GM23338 (cell line): ENCODE measurements at regions not wholly inside any gene's neighbourhood (a gene's known extent, or its start where the extent isn't known, plus 50 kb on each side); places are given as distances from the start of the nearest gene placed in this dataset.

Source experiments
- ATAC-seq: fragments of 200-7000 bp; cut with Tn5 transposase; 3 replicates; pipeline ENCODE4 v1.9.1; 2020
- DNase-seq: peaks from one replicate; pipeline ENCODE4 v3.0.0-alpha.2; 2015; ENCODE audit warnings: low spot score
- H2AFZ ChIP-seq: fragments of 200-600 bp; sonication (generic); 2 replicates; pipeline ENCODE4 v1.8.0; 2016; ENCODE audit warnings: antibody characterized with exemption, mild to moderate bottlenecking, moderate library complexity
- H3F3A ChIP-seq: fragments of 200-600 bp; sonication (generic); replicated peaks from 2 replicates; pipeline ENCODE4 v1.8.0; 2017; ENCODE audit warnings: antibody characterized with exemption, mixed run types, low read depth
- H3K27ac ChIP-seq: fragments of 200-600 bp; sonication (generic); 2 replicates; pipeline ENCODE4 v1.6.1; 2016; ENCODE audit warnings: low read depth
- H3K27me3 ChIP-seq: fragments of 200-600 bp; sonication (generic); 2 replicates; pipeline ENCODE4 v1.8.0; 2016; ENCODE audit warnings: mild to moderate bottlenecking, mixed run types, moderate library complexity; ENCODE audit not compliant: insufficient read depth
- H3K36me3 ChIP-seq: fragments of 200-600 bp; sonication (generic); 2 replicates; pipeline ENCODE4 v1.8.0; 2016; ENCODE audit warnings: mild to moderate bottlenecking; ENCODE audit not compliant: insufficient read depth
- H3K4me1 ChIP-seq: fragments of 200-600 bp; sonication (generic); 2 replicates; pipeline ENCODE4 v1.8.0; 2016; ENCODE audit warnings: mild to moderate bottlenecking, moderate library complexity; ENCODE audit not compliant: insufficient read depth
- H3K4me2 ChIP-seq: fragments of 200-600 bp; sonication (generic); 2 replicates; pipeline ENCODE4 v1.7.1; 2017; ENCODE audit warnings: mixed run types
- H3K4me3 ChIP-seq: fragments of 200-600 bp; sonication (generic); 2 replicates; pipeline ENCODE4 v1.6.1; 2016; ENCODE audit warnings: mixed run types
- H3K79me2 ChIP-seq: fragments of 200-600 bp; sonication (generic); replicated peaks from 2 replicates; pipeline ENCODE4 v1.8.0; 2017; ENCODE audit warnings: mild to moderate bottlenecking; ENCODE audit not compliant: insufficient read depth
- H3K9me2 ChIP-seq: fragments of 200-600 bp; sonication (generic); 2 replicates; pipeline ENCODE4 v1.8.0; 2017; ENCODE audit not compliant: insufficient read depth
- H4K20me1 ChIP-seq: fragments of 200-600 bp; sonication (generic); replicated peaks from 2 replicates; pipeline ENCODE4 v1.8.0; 2017; ENCODE audit warnings: mild to moderate bottlenecking; ENCODE audit not compliant: insufficient read depth
- H3K27ac Mint-ChIP-seq: 2 replicates; pipeline ENCODE4 v1.8.0; 2020; ENCODE audit warnings: inconsistent platforms, mild to moderate bottlenecking, moderate library complexity, mixed read lengths
- H3K27me3 Mint-ChIP-seq: 3 replicates; pipeline ENCODE4 v1.8.0; 2022; ENCODE audit warnings: low read depth, mild to moderate bottlenecking, moderate library complexity, mixed read lengths, inconsistent platforms; ENCODE audit not compliant: insufficient read depth, poor library complexity
- H3K36me3 Mint-ChIP-seq: 3 replicates; pipeline ENCODE4 v1.8.0; 2021; ENCODE audit warnings: low read depth, mild to moderate bottlenecking, inconsistent platforms, moderate library complexity, mixed read lengths
- H3K4me1 Mint-ChIP-seq: 3 replicates; pipeline ENCODE4 v1.8.0; 2020; ENCODE audit warnings: mild to moderate bottlenecking, inconsistent platforms, mixed read lengths
- H3K4me3 Mint-ChIP-seq: 3 replicates; pipeline ENCODE4 v1.8.0; 2021; ENCODE audit warnings: moderate library complexity, mild to moderate bottlenecking, inconsistent platforms, mixed read lengths
- H3K9me3 Mint-ChIP-seq: 3 replicates; pipeline ENCODE4 v1.8.0; 2020; ENCODE audit warnings: moderate library complexity, mild to moderate bottlenecking, inconsistent platforms, mixed read lengths
- CREB1 ChIP-seq: fragments of 250-450 bp; sonication (Bioruptor Pico); IDR thresholded peaks from 2 replicates; pipeline ENCODE4 v1.5.0; 2020; ENCODE audit warnings: low read depth, mild to moderate bottlenecking, moderate library complexity
- EZH2 ChIP-seq: fragments of 200-600 bp; sonication (generic); IDR thresholded peaks from one replicate; pipeline ENCODE4 v1.8.0; 2017; ENCODE audit warnings: antibody characterized with exemption, mild to moderate bottlenecking, low read depth; ENCODE audit not compliant: unreplicated experiment
- EZH2phosphoT487 ChIP-seq: fragments of 200-600 bp; sonication (generic); IDR thresholded peaks from one replicate; pipeline ENCODE4 v1.8.1; 2018; ENCODE audit warnings: antibody characterized with exemption; ENCODE audit not compliant: unreplicated experiment
- JUNB ChIP-seq: IDR thresholded peaks from one replicate; pipeline ENCODE4 v1.6.1; 2016; ENCODE audit warnings: antibody characterized with exemption; ENCODE audit not compliant: unreplicated experiment
- NANOG ChIP-seq: IDR thresholded peaks from 2 replicates; pipeline ENCODE4 v1.6.1; 2016; ENCODE audit warnings: antibody characterized with exemption, borderline replicate concordance
- POLR2AphosphoS5 ChIP-seq: IDR thresholded peaks from 2 replicates; pipeline ENCODE4 v1.6.1; 2016; ENCODE audit warnings: antibody characterized with exemption, low read depth
- STAT1 ChIP-seq: IDR thresholded peaks from one replicate; pipeline ENCODE4 v1.6.1; 2016; ENCODE audit warnings: antibody characterized with exemption; ENCODE audit not compliant: unreplicated experiment
- ZNF114 ChIP-seq: fragments of 250-450 bp; sonication (Bioruptor Pico); IDR thresholded peaks from 2 replicates; pipeline ENCODE4 v1.5.0; 2020; ENCODE audit warnings: mild to moderate bottlenecking, moderate library complexity
- ZNF331 ChIP-seq: fragments of 250-450 bp; sonication (Bioruptor Pico); IDR thresholded peaks from 2 replicates; pipeline ENCODE4 v1.5.0; 2020; ENCODE audit warnings: low read depth, mild to moderate bottlenecking, moderate library complexity
- TF ChIP-seq, protein P1 (sequence below), 2 experiments: fragments of 200-600 bp in 1 of 2; sonication (generic) in 1 of 2; conservative IDR thresholded peaks; 2 replicates each; pipeline versions ENCODE4 v1.5.1 to v1.6.1; 2016 to 2017; ENCODE audit warnings: antibody characterized with exemption in 2 of 2, low read depth in 2 of 2, mild to moderate bottlenecking in 2 of 2, moderate library complexity in 1 of 2
- TF ChIP-seq, protein P2 (sequence below): IDR thresholded peaks from one replicate; pipeline ENCODE4 v1.6.1; 2018; ENCODE audit warnings: antibody characterized with exemption; ENCODE audit not compliant: unreplicated experiment
- TF ChIP-seq, protein P3 (sequence below): IDR thresholded peaks from 2 replicates; pipeline ENCODE4 v1.6.1; 2016; ENCODE audit warnings: antibody characterized with exemption
- TF ChIP-seq, protein P4 (sequence below): fragments of 250-450 bp; sonication (Bioruptor Pico); IDR thresholded peaks from 2 replicates; pipeline ENCODE4 v1.5.0; 2020; ENCODE audit warnings: mild to moderate bottlenecking, moderate library complexity

DNA sequence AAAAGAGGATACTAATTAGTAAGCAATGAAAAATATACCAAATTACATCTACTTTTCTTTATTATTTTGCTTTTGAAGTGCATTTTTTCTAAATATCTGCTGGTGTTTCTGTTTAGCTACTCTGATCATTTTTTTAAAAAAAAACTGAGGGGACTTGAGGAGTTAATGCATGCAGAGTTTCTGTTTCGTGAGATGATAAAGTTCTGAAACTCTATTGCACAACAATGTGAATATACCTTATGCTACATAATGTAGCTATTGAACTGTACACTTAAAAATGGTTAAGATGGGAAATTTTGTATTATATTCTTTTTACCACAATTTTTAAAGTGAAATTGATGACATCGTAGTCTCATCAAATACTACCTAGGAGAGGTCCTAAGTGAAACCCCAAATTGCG lies 288.3 kb upstream of the NR4A3 start (continued):
- TF ChIP-seq CREB1 (CRISPR knock-in tag) (no peak), ZNF331 (CRISPR knock-in tag) (no peak)
- TF ChIP-seq, protein P1, sequence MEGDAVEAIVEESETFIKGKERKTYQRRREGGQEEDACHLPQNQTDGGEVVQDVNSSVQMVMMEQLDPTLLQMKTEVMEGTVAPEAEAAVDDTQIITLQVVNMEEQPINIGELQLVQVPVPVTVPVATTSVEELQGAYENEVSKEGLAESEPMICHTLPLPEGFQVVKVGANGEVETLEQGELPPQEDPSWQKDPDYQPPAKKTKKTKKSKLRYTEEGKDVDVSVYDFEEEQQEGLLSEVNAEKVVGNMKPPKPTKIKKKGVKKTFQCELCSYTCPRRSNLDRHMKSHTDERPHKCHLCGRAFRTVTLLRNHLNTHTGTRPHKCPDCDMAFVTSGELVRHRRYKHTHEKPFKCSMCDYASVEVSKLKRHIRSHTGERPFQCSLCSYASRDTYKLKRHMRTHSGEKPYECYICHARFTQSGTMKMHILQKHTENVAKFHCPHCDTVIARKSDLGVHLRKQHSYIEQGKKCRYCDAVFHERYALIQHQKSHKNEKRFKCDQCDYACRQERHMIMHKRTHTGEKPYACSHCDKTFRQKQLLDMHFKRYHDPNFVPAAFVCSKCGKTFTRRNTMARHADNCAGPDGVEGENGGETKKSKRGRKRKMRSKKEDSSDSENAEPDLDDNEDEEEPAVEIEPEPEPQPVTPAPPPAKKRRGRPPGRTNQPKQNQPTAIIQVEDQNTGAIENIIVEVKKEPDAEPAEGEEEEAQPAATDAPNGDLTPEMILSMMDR (conservative IDR thresholded peaks at IDR 0.05; ENCODE audit: low read depth in 2 of 2), result no peak
- TF ChIP-seq, protein P2, sequence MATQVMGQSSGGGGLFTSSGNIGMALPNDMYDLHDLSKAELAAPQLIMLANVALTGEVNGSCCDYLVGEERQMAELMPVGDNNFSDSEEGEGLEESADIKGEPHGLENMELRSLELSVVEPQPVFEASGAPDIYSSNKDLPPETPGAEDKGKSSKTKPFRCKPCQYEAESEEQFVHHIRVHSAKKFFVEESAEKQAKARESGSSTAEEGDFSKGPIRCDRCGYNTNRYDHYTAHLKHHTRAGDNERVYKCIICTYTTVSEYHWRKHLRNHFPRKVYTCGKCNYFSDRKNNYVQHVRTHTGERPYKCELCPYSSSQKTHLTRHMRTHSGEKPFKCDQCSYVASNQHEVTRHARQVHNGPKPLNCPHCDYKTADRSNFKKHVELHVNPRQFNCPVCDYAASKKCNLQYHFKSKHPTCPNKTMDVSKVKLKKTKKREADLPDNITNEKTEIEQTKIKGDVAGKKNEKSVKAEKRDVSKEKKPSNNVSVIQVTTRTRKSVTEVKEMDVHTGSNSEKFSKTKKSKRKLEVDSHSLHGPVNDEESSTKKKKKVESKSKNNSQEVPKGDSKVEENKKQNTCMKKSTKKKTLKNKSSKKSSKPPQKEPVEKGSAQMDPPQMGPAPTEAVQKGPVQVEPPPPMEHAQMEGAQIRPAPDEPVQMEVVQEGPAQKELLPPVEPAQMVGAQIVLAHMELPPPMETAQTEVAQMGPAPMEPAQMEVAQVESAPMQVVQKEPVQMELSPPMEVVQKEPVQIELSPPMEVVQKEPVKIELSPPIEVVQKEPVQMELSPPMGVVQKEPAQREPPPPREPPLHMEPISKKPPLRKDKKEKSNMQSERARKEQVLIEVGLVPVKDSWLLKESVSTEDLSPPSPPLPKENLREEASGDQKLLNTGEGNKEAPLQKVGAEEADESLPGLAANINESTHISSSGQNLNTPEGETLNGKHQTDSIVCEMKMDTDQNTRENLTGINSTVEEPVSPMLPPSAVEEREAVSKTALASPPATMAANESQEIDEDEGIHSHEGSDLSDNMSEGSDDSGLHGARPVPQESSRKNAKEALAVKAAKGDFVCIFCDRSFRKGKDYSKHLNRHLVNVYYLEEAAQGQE, result no peak

DNA sequence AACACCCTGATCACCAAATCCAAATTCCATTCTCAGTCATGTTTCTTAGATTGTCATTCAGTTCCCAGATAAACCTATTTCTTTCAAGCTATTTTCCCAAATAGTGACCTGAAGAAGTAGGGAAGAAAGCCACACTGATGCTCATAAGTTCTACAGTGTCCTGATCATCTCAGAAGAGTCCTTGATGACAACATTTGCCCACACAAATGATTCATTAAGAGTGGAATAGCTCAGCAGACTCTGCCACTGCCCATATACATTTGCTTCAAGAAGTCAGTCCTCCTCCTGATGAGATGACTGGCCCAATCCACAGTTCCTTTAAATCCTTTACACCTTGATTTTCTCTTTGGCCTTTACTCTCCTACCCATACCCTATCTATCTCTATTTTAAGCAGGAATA lies 283.7 kb upstream of the NR4A3 start:
- no peak overlapping the region for H3K4me2 ChIP-seq
- Mint-ChIP-seq H3K4me1 (no peaks in the 10 kb centered on the region), H3K9me3 (no peaks in the 10 kb centered on the region), H3K27me3 (no peaks in the 10 kb centered on the region), H3K27ac (no peak overlapping the region), H3K36me3 (no peaks in the 10 kb centered on the region), H3K4me3 (no peak overlapping the region)
- H3K27me3 ChIP-seq, result no peaks in the 10 kb centered on the region
- H3F3A ChIP-seq, result no peaks in the 10 kb centered on the region
- H3K79me2 ChIP-seq, result no peaks in the 10 kb centered on the region
- H3K4me1 ChIP-seq, result no peaks in the 10 kb centered on the region
- DNase-seq, result no peak
- H3K36me3 ChIP-seq, result no peaks in the 10 kb centered on the region
- no peak for ATAC-seq
- H2AFZ ChIP-seq, result no peak overlapping the region
- H3K9me2 ChIP-seq, result peaks cover 26% of the 10 kb centered on the region
- no peak overlapping the region for H3K4me3 ChIP-seq
- no peaks in the 10 kb centered on the region for H4K20me1 ChIP-seq
- H3K27ac ChIP-seq, result no peak overlapping the region
- no peak for TF ChIP-seq NANOG
- no peak for TF ChIP-seq POLR2AphosphoS5
- TF ChIP-seq, protein P3, sequence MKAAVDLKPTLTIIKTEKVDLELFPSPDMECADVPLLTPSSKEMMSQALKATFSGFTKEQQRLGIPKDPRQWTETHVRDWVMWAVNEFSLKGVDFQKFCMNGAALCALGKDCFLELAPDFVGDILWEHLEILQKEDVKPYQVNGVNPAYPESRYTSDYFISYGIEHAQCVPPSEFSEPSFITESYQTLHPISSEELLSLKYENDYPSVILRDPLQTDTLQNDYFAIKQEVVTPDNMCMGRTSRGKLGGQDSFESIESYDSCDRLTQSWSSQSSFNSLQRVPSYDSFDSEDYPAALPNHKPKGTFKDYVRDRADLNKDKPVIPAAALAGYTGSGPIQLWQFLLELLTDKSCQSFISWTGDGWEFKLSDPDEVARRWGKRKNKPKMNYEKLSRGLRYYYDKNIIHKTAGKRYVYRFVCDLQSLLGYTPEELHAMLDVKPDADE, result no peak
- no peak for TF ChIP-seq ZNF114 (CRISPR knock-in tag)
- TF ChIP-seq, protein P4, sequence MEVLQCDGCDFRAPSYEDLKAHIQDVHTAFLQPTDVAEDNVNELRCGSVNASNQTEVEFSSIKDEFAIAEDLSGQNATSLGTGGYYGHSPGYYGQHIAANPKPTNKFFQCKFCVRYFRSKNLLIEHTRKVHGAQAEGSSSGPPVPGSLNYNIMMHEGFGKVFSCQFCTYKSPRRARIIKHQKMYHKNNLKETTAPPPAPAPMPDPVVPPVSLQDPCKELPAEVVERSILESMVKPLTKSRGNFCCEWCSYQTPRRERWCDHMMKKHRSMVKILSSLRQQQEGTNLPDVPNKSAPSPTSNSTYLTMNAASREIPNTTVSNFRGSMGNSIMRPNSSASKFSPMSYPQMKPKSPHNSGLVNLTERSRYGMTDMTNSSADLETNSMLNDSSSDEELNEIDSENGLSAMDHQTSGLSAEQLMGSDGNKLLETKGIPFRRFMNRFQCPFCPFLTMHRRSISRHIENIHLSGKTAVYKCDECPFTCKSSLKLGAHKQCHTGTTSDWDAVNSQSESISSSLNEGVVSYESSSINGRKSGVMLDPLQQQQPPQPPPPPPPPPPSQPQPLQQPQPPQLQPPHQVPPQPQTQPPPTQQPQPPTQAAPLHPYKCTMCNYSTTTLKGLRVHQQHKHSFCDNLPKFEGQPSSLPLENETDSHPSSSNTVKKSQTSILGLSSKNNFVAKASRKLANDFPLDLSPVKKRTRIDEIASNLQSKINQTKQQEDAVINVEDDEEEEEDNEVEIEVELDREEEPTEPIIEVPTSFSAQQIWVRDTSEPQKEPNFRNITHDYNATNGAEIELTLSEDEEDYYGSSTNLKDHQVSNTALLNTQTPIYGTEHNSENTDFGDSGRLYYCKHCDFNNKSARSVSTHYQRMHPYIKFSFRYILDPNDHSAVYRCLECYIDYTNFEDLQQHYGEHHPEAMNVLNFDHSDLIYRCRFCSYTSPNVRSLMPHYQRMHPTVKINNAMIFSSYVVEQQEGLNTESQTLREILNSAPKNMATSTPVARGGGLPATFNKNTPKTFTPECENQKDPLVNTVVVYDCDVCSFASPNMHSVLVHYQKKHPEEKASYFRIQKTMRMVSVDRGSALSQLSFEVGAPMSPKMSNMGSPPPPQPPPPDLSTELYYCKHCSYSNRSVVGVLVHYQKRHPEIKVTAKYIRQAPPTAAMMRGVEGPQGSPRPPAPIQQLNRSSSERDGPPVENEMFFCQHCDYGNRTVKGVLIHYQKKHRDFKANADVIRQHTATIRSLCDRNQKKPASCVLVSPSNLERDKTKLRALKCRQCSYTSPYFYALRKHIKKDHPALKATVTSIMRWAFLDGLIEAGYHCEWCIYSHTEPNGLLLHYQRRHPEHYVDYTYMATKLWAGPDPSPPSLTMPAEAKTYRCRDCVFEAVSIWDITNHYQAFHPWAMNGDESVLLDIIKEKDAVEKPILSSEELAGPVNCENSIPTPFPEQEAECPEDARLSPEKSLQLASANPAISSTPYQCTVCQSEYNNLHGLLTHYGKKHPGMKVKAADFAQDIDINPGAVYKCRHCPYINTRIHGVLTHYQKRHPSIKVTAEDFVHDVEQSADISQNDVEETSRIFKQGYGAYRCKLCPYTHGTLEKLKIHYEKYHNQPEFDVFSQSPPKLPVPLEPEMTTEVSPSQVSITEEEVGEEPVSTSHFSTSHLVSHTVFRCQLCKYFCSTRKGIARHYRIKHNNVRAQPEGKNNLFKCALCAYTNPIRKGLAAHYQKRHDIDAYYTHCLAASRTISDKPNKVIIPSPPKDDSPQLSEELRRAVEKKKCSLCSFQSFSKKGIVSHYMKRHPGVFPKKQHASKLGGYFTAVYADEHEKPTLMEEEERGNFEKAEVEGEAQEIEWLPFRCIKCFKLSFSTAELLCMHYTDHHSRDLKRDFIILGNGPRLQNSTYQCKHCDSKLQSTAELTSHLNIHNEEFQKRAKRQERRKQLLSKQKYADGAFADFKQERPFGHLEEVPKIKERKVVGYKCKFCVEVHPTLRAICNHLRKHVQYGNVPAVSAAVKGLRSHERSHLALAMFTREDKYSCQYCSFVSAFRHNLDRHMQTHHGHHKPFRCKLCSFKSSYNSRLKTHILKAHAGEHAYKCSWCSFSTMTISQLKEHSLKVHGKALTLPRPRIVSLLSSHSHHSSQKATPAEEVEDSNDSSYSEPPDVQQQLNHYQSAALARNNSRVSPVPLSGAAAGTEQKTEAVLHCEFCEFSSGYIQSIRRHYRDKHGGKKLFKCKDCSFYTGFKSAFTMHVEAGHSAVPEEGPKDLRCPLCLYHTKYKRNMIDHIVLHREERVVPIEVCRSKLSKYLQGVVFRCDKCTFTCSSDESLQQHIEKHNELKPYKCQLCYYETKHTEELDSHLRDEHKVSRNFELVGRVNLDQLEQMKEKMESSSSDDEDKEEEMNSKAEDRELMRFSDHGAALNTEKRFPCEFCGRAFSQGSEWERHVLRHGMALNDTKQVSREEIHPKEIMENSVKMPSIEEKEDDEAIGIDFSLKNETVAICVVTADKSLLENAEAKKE (CRISPR knock-in tag), result no peak
- no peak for TF ChIP-seq STAT1
- TF ChIP-seq EZH2phosphoT487, result no peak
- no peak for TF ChIP-seq ZNF331 (CRISPR knock-in tag)
- no peak for TF ChIP-seq EZH2
- no peak for TF ChIP-seq CREB1 (CRISPR knock-in tag)
- no peak for TF ChIP-seq JUNB
